Tibial nerve (tissue), 3 donors: ENCODE measurements at regions not wholly inside any gene's neighbourhood (a gene's known extent, or its start where the extent isn't known, plus 50 kb on each side); places are given as distances from the start of the nearest gene placed in this dataset.

Source experiments
- POLR2A ChIP-seq, 2 donors: fragments of 450-650 bp; IDR thresholded peaks; one replicate each; pipeline ENCODE4 v1.6.1; 2017; ENCODE audit warnings: antibody characterized with exemption in 2 of 2, mild to moderate bottlenecking in 2 of 2, moderate library complexity in 2 of 2
- TF ChIP-seq, protein P1 (sequence below), 5 experiments: fragments of 200-600 bp in 3 of 5; fragments of 450-650 bp in 2 of 5; sonication (generic) in 3 of 5; IDR thresholded peaks; one replicate each; pipeline ENCODE4 v1.5.1; 2016 to 2019; ENCODE audit warnings: antibody characterized with exemption in 5 of 5, mild to moderate bottlenecking in 3 of 5, moderate library complexity in 2 of 5

DNA sequence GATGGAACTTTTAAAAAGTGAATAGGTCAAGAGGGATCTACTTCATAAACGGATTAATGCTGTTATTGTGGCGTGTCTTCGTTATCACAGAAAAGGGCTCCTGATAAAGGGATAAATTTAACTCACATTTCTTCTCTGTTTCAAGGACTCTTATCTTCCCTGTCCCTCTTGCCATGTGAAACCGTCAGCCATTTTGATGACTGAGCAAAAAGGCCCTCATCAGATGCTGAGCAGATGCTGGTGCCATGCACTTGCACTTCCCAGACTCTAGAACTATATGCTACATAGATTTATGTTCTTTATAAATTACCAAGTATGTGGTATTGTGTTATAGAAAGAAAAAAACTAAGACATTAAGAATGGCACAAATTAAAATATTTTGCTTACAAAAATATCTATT lies 1011.8 kb upstream of the GBE1 start:
- TF ChIP-seq POLR2A (IDR thresholded peaks at IDR 0.05) = no peak
- TF ChIP-seq, protein P1, sequence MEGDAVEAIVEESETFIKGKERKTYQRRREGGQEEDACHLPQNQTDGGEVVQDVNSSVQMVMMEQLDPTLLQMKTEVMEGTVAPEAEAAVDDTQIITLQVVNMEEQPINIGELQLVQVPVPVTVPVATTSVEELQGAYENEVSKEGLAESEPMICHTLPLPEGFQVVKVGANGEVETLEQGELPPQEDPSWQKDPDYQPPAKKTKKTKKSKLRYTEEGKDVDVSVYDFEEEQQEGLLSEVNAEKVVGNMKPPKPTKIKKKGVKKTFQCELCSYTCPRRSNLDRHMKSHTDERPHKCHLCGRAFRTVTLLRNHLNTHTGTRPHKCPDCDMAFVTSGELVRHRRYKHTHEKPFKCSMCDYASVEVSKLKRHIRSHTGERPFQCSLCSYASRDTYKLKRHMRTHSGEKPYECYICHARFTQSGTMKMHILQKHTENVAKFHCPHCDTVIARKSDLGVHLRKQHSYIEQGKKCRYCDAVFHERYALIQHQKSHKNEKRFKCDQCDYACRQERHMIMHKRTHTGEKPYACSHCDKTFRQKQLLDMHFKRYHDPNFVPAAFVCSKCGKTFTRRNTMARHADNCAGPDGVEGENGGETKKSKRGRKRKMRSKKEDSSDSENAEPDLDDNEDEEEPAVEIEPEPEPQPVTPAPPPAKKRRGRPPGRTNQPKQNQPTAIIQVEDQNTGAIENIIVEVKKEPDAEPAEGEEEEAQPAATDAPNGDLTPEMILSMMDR (IDR thresholded peaks at IDR 0.05) = no peak
